Putamen (tissue), 1 donor: ENCODE measurements at regions not wholly inside any gene's neighbourhood (a gene's known extent, or its start where the extent isn't known, plus 50 kb on each side); places are given as distances from the start of the nearest gene placed in this dataset.
"Not testable (repeated sequence)": the region's sequence is repeated elsewhere in the genome, so short reads cannot be mapped to it uniquely, and the experiment has no call there.

ENCODE experiments used
- DNase-seq: peaks from one replicate; pipeline ENCODE4 v3.0.0-alpha.2; 2016; ENCODE audit warnings: low spot score

DNA sequence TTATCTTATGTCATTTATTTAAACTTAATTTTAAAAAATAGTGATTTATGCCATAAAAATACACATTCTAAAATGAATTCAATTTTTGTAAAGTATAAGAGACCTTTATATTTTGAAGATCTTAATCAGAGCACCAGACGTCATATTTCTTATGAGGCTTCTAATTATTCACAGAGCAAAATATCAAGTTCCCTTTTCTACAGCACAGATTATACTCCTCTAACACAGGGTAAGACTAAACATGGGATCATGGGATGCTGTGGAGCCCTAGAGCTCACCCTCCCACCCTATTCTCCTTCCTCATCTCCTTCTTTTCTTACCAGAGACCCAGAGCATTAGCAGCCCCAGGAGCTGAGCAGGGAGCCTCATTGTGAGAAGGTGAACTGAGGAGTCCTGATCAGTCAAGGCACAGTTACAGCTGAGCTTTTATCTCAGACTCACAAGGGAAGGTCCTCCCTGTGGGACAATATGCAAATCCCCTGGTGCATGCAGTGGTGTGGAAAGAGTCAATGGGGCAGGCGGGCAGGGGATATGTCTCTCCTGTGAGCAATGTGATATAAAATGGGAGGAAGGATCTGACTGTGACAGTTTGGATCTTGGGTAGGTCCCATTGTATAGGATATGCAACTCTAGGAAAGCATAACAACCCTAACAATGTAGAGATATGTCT, 530.7 kb downstream of the RPIA start:
- DNase-seq = not testable (repeated sequence)

DNA sequence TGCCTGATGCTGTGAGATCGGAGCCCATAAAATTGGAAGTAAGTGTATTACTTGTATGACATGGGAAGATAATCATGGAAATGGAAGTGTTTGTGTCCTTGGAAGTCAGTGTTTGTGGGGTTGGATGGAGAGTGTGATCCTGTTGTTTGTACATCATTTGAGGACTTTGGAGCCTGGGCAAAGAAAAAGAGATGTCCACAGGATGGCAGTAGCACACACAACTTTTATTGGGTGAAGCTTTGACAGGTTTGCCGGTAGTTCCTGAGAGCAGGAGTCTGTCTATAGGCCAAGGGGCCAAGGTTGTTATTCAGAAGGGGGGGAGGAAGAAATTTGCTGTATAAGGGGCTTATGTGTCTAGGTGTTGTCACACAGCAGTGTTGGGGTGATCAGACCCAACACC, 533.3 kb downstream of the RPIA start:
- DNase-seq = not testable (repeated sequence)

DNA sequence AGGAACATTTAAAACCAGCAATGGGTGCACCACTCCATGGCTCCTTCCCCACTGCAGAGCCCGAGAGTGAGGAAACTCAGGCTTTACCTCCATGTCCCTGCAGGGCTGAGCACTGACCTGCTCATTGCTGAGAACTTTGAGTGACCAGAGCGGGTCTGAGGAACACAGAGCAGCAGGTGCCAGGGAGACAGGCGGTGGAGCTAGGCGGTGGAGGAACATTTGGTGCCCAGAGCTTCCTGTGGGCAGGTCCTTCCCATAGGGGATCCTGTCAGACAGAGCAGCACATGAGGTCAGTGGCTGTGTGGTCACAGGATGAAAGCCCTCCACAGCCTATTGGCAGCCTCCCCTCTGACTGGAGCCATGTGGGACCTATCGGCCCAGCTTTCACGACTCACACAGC, 538.5 kb downstream of the RPIA start:
- not testable (repeated sequence) for DNase-seq

DNA sequence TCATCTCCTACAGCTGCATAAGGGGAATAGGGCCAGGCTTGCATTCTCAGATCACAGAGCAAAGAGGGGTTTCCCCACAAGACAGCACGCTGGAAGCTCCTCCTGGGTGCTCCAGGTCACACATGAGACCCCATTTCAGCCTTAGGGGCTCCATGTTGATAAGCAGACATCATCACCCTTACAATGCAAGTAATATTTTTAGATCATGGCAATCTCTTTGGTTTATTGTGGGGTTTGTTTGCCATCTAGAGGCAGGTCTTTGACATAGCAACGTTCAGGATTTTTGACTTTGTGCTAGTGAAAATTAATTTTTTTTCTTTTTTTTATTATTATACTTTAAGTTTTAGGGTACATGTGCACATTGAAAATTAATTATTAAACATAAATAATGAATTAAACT, 539.8 kb downstream of the RPIA start:
- not testable (repeated sequence) for DNase-seq

DNA sequence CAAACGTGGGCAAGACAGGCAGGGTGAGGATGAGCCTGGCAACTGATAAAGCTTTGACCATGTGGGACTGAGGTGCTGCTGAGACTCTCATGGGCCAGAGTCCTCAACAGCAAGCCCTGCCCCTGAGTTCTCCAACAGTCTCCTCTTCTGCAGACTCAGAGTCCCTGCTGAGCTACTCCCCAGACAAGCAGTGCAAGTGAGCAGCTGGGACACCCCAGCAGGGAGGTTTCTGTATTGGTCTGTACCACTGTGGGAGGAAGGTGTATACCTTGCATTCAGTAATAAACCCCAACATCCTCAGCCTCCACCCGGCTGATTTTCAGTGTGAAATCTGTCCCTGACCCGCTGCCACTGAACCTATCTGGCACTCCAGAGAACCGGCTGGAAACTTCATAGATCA, 542.5 kb downstream of the RPIA start:
- not testable (repeated sequence) for DNase-seq

DNA sequence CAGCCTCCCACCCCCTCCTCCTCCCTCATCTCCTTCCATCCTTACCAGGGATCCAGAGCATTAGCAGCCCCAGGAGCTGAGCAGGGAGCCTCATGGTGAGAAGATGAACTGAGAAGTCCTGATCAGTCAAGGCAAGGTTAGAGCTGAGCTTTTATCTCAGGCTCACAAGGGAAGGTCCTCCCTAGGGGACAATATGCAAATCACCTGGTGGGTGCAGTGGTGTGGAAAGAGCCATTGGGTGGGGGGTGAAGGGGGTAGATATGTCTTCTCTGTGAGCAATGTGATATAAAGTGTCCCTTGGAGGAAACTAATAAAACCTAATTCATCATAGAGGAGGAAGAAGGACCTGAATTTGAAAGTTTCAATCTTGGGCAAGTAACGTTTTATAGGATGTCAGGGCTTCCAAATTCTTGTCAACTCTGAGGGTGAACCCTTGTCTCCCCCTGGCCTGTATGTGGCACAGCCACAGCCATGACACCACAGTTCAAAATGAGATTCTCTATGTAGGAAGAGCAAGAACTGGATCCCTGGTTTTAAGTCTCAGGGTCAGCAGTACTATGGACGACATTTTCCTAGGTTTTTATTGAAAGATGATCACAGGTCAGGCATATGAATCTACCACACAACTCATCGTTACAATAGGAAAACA, 543.5 kb downstream of the RPIA start:
- not testable (repeated sequence) for DNase-seq

DNA sequence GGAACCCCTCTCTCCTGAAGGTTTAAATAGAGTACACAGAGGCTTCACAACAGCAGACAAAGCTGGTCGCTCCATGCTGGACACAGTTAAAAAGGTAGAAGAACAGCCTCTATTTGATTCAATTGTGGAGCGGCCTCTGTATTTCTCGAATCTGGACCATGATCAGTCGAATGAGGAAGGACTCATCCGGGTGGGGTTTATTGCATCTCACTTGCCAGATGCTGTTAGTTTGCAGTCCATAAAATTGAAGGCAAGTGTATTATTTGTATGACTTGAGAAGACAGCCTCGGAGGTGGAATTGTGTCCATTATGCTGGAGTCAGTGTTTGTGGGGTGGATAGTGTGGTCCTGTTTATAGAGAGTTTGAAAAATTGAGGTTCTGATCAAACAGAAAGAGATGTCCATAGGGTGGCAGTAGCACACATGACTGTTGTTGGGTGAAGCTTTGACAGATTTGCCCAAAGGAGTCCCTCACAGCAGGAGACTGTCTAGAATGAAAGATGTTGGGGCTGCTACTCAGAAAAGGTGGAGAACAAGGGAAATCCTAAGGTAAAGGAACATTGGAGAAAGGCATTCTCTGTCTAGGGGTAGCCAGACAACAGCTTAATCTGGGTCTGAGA, 545.5 kb downstream of the RPIA start:
- DNase-seq = not testable (repeated sequence)

DNA sequence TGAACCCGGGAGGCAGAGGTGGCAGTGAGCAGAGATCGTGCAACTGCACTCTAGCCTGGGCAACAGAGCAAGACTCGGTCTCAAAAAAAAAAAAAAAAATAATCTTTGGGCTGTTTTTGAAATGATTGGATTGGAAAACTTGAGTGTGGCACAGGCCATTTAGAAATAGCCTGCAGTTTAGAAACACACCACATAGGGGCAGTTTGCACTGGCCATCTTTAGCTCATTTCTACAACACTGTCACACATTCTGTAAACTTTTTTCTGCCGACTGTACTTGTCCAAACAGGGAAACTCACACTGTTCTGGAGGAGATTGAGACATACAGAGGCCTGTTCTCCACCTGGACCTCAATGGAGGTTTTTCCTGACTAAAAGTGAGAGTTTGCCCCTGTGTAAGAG, 546.3 kb downstream of the RPIA start:
- not testable (repeated sequence) for DNase-seq

DNA sequence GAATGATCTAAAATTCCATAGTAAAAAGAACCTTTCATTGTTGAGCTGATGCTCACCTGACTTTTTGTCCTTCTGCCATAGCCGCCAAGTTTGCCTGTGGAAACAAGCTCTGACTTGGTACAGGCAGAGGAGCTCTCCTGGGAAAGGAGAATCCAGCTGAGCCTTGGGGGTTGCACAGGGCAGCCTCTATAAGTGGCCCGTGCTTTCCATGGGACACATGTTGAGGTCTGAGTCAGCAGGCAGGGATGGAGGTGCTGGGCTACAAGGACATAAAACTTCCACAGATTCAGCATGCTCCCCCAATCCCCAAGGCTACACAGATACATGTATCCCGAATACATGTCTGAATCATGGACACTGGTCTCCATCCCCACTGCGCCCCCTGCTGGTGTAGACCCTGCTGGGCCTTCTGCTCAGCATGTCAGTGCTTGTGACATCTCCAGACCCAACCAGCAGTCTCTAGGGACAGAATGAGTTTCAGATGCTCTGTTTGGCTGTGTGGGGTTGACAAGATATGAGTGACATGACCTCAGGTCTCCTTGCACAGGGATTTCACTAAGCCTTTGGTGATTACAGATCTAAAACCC, 551.7 kb downstream of the RPIA start:
- not testable (repeated sequence) for DNase-seq

DNA sequence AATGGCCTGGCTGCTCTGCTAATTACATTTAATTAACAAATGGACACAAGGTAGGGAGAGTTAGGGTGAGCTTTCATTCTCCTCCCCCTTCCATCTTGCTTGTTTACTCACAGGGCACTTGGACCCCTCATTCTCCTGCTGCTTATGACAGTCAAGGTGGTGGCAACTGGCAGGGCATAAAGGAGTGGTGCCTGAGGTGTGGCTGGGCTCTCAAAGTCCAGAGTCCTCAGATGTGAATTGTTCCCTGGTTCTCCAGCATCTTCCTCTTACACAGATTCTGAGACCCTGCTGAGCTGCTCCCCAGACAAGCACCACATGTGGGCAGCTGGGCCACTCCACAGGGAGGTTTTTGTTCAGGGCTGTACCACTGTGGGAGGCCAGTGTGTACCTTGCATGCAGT, 552.9 kb downstream of the RPIA start:
- not testable (repeated sequence) for DNase-seq

DNA sequence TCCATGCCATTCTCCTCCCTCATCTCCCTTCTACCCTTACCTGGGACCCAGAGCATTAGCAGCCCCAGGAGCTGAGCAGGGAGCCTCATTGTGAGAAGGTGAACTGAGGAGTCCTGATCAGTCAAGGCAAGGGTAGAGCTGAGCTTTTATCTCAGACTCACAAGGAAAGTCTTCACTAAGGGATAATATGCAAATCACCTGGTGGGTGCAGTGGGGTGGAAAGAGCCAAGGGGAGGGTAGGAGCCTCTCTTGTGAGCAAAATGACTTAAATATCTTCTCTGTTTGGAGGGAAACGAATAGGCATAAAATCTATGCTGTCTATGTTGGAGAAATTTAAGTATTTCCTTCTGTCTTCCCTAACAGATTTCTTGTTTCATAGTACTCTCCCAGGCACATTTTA, 554.0 kb downstream of the RPIA start:
- not testable (repeated sequence) for DNase-seq

DNA sequence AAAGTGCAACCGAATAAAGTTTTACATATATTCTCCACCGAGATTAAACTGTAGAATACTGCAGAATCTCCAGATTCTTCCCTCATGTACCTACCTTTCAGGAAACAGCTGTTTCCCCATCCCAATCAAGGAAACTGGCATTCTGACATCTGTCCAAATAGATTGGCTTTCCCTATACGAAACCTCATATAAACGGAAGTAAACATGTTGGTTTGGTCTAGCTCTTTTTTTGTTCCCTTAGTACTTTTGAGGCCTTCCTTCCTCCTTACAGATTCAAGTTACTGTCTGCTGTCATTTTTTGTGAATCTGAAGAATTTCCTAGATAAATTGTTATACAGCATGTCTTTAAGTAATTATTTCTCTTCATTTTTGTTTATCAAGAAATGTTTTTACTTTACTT, 554.6 kb downstream of the RPIA start:
- peak; percentile 3 for DNase-seq

DNA sequence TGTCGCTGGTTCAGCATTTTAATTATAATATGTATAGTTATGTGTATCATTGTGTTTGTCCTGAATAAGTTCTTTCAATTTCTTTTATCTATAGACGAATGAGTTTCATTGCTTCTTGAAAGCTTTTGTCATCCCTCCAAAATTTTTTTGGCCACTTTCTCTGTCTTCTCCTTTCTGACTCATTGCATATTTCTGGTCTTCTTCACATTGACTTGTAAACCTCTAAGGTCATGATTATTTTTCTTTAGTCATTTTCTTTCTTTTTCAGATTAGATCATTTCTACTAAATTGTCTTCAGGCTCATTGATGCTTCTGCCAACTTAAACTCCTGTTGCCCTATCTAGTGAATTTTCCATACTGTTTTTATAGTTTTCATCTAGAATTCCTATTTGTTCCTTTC, 555.1 kb downstream of the RPIA start:
- DNase-seq = not testable (repeated sequence)

DNA sequence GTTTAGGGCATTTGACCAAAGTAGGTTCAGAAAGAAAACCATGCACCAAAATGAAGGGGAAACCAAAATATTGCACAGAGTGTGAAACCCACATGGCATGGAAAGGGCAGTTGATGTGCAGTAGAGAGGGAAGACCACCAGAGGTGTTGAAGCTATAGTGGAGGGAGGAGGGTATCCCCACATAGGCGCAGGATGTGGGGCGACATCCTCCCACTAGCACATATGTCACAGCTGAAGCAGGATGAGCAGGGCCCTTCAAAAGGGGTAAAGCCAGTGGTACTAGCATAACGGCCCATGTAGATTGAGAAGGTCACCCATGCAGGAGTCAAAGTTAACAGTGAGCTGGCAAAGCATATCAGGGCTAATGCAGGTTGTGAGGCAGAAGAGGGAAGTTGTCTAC, 563.5 kb downstream of the RPIA start:
- not testable (repeated sequence) for DNase-seq

DNA sequence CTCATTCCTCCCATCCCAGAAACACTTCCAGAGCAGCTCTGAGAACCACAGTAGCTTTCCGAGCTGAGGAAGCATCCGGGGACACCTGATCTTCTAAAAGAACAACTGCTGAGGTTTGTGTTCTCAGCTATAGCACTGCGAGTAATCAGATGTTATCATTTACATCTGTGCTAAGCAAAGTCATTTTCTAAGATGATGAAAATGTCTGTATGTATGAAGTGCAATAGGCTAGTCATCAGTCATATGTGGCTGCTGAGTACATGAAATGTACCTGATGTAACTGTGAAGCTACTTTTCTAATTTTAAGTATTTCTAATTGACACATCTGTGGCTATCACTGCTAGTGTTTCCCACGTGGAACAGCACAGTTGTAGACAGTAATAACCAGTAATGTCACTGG, 582.0 kb downstream of the RPIA start:
- not testable (repeated sequence) for DNase-seq

DNA sequence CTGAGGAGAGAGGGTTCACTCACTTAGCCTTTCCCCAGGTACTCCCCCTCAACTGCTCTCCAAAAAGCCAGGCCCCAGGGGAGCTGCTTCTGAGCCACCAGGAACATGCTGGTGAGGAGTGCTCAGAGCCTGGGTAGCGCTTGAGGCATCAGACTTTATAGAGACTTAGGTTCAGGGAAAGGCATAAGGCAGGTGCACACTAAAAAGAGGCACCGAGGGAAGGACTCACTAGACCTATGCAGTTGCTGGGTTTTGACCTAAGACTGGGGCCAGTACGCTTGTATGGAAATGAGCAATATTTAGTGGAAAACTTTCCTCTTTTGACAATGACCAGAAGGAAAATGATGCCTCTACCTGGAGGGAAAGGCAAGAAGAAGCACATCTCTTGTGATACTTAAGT, 589.1 kb downstream of the RPIA start:
- DNase-seq = not testable (repeated sequence)

DNA sequence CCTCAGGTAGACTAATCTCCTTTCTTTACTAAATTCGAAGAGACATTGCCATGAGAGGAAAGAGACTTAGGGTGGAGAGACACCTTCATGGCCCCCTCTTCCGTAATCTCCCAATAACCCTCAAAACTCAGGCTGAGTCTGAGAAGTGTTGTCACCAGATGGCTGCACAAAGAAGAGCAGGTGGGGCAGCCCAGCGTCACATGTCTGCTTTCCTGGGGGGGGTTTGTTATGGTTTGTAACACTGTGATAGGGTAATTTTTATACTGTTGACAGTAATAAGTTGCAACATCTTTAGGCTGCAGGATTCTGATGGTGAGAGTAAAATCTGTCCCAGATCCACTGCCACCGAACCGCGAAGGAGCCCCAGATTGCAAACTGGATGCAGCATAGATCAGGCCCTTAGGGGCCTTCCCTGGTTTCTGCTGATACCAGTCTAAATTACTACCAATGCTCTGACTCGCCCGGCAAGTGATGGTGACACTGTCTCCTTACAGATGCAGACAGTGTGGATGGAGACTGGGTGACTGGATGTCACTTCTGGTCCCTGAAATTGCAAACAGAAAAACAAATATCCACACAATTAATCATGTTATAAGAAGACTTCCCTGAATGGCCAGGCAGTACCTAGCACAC, 595.1 kb downstream of the RPIA start:
- DNase-seq = not testable (repeated sequence)

DNA sequence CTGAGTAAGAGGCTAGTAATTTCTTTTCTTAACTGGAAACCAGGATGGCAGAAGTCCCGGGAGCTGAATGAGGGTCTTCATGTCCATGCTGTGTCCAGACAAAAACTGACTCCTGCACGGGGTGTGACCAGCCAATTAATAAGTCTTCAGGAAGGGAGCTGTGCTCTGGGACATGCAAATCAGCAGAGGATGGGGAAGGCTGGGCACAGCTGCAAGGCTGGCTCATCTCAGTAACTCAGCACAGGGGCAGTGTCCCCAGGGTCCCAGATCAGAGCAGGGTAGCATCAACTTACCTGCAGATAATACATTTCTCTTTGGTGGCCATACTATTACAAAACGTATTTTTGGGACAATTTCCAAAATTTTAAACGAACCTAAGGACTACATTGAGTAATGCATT, 595.6 kb downstream of the RPIA start:
- not testable (repeated sequence) for DNase-seq

DNA sequence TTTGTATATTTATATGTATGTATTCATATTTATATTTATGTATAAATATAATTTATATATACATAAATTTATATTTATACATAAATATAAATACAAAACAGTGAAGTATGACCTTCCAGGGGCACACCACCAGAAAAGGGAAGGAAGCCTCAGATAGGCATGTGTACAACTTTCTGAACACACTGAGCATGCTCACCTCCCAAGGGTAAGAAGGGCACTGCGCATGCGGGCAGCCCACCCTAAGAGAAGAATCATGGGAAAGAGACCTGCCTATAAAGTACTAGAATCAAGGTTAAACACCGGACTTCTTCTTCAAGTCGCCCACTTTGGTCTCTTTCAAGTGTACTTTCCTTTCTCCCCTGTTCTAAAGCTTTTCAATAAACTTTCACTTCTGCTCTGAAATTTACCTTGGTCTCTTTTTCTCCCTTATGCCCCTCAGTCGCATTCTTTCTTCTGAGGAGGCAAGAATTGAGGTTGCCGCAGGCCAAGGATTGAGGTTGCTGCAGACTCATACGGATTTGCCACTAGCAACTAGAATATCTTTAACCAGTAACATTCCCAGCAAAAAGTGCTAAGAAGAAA, 600.3 kb downstream of the RPIA start:
- DNase-seq = not testable (repeated sequence)

DNA sequence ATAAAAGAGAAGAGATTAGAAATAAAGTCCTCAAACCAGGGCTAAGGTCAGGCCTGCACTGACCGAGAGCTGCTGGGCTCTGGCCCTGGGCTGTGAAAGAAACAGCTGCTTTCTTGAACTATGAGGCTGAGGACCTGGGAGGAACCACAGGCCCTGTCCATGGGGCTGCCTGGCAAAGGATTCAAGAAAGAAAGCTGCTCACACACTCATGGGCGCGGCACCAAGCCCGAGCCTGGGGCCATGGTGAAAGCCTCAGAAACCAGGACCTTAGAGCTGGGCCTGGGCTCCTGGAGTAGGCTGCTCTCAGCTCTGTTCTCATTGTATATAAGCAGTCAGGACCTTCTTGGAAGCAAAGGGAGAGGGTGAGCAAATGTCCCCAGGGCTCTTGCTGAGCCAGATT, 601.9 kb downstream of the RPIA start:
- not testable (repeated sequence) for DNase-seq

DNA sequence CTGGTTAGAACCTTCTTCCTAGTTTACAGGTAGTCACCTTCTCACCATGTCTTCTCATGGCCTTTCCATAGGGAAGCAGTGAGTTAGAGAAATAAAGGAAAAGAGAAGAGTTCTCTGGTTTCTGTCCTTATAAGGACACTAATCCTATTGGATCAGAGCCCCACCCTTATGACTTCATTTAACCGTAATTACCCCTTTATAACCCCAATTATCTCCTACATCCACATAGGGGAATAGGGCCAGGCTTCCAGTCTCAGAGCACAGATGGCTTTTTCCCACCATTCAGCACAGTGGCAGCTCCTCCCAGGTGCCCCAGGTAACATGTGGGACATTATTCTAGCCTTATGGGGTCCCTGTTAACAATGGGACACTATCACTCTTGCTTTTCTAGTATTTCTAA, 602.9 kb downstream of the RPIA start:
- DNase-seq = not testable (repeated sequence)

DNA sequence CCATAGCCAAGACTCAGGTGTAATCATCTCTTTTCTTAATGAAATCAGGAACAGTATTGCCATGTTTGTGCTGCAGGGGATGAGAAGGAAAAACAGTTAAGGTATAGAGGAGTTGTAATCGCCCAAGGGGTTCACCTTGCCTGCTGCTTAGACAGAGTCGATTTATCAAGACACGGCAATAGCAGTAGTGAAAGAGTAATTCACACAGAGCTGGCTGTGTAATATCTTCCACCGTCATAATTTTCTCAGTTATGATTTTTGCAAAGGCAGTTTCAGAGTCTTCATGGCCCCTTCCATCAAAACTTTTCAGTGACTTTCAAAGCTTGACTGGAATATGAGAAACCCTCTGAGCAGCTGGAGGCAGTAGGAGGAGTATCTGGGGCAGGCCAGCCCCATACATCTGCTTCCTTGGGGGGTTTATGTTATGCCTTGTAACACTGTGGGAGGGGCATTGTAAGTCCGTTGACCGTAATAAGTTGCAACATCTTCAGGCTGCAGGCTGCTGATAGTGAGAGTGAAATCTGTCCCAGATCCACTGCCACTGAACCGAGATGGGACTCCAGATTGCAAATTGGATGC, 605.4 kb downstream of the RPIA start:
- not testable (repeated sequence) for DNase-seq
